Stomach (tissue), 4 donors: ENCODE measurements at regions not wholly inside any gene's neighbourhood (a gene's known extent, or its start where the extent isn't known, plus 50 kb on each side); places are given as distances from the start of the nearest gene placed in this dataset.

Source experiments
- CTCF ChIP-seq, 7 experiments: fragments of 450-650 bp in 4 of 7; fragments of 200-600 bp in 3 of 7; sonication (generic) in 3 of 7; IDR thresholded peaks; one replicate each; pipeline ENCODE4 v1.5.1; 2016 to 2019; ENCODE audit warnings: antibody characterized with exemption in 7 of 7, control low read depth in 2 of 7, mild to moderate bottlenecking in 1 of 7
- EP300 ChIP-seq: sonication (generic); formaldehyde crosslinking; IDR thresholded peaks from one replicate; pipeline ENCODE4 v1.6.1; 2017; ENCODE audit warnings: antibody characterized with exemption

- TF ChIP-seq CTCF (IDR thresholded peaks at IDR 0.05) (no peak), EP300 (no peak)
Measured at GRCh38 chr10:4567637-4568036, 258.4 kb upstream of the AKR1E2 start.
